ENCODE measurements at regions not wholly inside any gene's neighbourhood (a gene's known extent, or its start where the extent isn't known, plus 50 kb on each side); places are given as distances from the start of the nearest gene placed in this dataset.
"Not testable (repeated sequence)": the region's sequence is repeated elsewhere in the genome, so short reads cannot be mapped to it uniquely, and the experiment has no call there.

GRCh38 chr13:18773988-18774387 is 407.6 kb downstream of the TUBA3C start:
- H3K4me3 ChIP-seq (ENCODE audit: control insufficient read depth, low read depth, low read length); DNase-seq (ENCODE audit: low read depth): not testable (repeated sequence)

- DNase-seq (ENCODE audit: low read depth); H3K4me3 ChIP-seq (ENCODE audit: control insufficient read depth, low read depth, low read length): not testable (repeated sequence)
These were observed 439.9 kb downstream of the TUBA3C start for GRCh38 chr13:18741696-18742095.

GRCh38 chr13:18739310-18739709 is 442.3 kb downstream of the TUBA3C start:
- TF ChIP-seq CTCF (conservative IDR thresholded peaks at IDR 0.05; ENCODE audit: control insufficient read depth, insufficient read depth, low read depth, low read length), result no peak
- H3K4me3 ChIP-seq (ENCODE audit: control insufficient read depth, low read depth, low read length), result no peak overlapping the region
- DNase-seq (ENCODE audit: low read depth), result no peak

GRCh38 chr13:18738086-18738485 is 443.5 kb downstream of the TUBA3C start:
- H3K4me3 ChIP-seq (ENCODE audit: control insufficient read depth, low read depth, low read length); DNase-seq (ENCODE audit: low read depth): not testable (repeated sequence)

GRCh38 chr13:18727138-18727537 is 454.5 kb downstream of the TUBA3C start:
- DNase-seq (ENCODE audit: low read depth); H3K4me3 ChIP-seq (ENCODE audit: control insufficient read depth, low read depth, low read length): not testable (repeated sequence)

GRCh38 chr13:18726524-18726923 is 455.1 kb downstream of the TUBA3C start:
- not testable (repeated sequence) for H3K4me3 ChIP-seq (ENCODE audit: control insufficient read depth, low read depth, low read length); DNase-seq (ENCODE audit: low read depth)

GRCh38 chr13:18725242-18725822 is 456.3 kb downstream of the TUBA3C start:
- DNase-seq (ENCODE audit: low read depth), result not testable (repeated sequence)

GRCh38 chr13:18714889-18715288 is 466.7 kb downstream of the TUBA3C start:
- TF ChIP-seq CTCF (conservative IDR thresholded peaks at IDR 0.05; ENCODE audit: control insufficient read depth, insufficient read depth, low read depth, low read length), result no peak
- no peak for DNase-seq (ENCODE audit: low read depth)
- H3K4me3 ChIP-seq (ENCODE audit: control insufficient read depth, low read depth, low read length), result no peak overlapping the region

More at GRCh38 chr13:18725242-18725822, 456.3 kb downstream of the TUBA3C start:
- H3K4me3 ChIP-seq (ENCODE audit: control insufficient read depth, low read depth, low read length), result not testable (repeated sequence)

- DNase-seq (ENCODE audit: low read depth); H3K4me3 ChIP-seq (ENCODE audit: control insufficient read depth, low read depth, low read length): not testable (repeated sequence)
These were observed 471.0 kb downstream of the TUBA3C start for GRCh38 chr13:18710673-18711072.

- not testable (repeated sequence) for H3K4me3 ChIP-seq (ENCODE audit: control insufficient read depth, low read depth, low read length); DNase-seq (ENCODE audit: low read depth)
These were observed 475.1 kb downstream of the TUBA3C start for GRCh38 chr13:18706538-18706937.

GRCh38 chr13:18702464-18703247 is 479.0 kb downstream of the TUBA3C start:
- not testable (repeated sequence) for DNase-seq (ENCODE audit: low read depth); H3K4me3 ChIP-seq (ENCODE audit: control insufficient read depth, low read depth, low read length)

GRCh38 chr13:18698332-18698731 is 483.3 kb downstream of the TUBA3C start:
- not testable (repeated sequence) for H3K4me3 ChIP-seq (ENCODE audit: control insufficient read depth, low read depth, low read length); DNase-seq (ENCODE audit: low read depth)

GRCh38 chr13:18697851-18698250 is 483.8 kb downstream of the TUBA3C start:
- H3K4me3 ChIP-seq (ENCODE audit: control insufficient read depth, low read depth, low read length), result not testable (repeated sequence)

GRCh38 chr13:18697221-18697620 is 484.4 kb downstream of the TUBA3C start:
- H3K4me3 ChIP-seq (ENCODE audit: control insufficient read depth, low read depth, low read length); DNase-seq (ENCODE audit: low read depth): not testable (repeated sequence)

More at GRCh38 chr13:18697851-18698250, 483.8 kb downstream of the TUBA3C start:
- DNase-seq (ENCODE audit: low read depth), result not testable (repeated sequence)

- not testable (repeated sequence) for H3K4me3 ChIP-seq (ENCODE audit: control insufficient read depth, low read depth, low read length)
These were observed 504.2 kb downstream of the TUBA3C start for GRCh38 chr13:18677403-18677802.

GRCh38 chr13:18675268-18675667 is 506.4 kb downstream of the TUBA3C start:
- not testable (repeated sequence) for DNase-seq (ENCODE audit: low read depth); H3K4me3 ChIP-seq (ENCODE audit: control insufficient read depth, low read depth, low read length)

More at GRCh38 chr13:18677403-18677802, 504.2 kb downstream of the TUBA3C start:
- DNase-seq (ENCODE audit: low read depth), result not testable (repeated sequence)

- not testable (repeated sequence) for DNase-seq (ENCODE audit: low read depth); H3K4me3 ChIP-seq (ENCODE audit: control insufficient read depth, low read depth, low read length)
These were observed 507.8 kb downstream of the TUBA3C start for GRCh38 chr13:18673794-18674193.
